Body of pancreas (tissue), 4 donors: ENCODE measurements at regions not wholly inside any gene's neighbourhood (a gene's known extent, or its start where the extent isn't known, plus 50 kb on each side); places are given as distances from the start of the nearest gene placed in this dataset.

ENCODE experiments used
- ATAC-seq: fragments of 150-250 bp; one replicate; pipeline ENCODE4 v1.9.1; 2016
- DNase-seq, 4 donors: peaks; one replicate each; pipeline ENCODE4 v3.0.0-alpha.2; 2019
- H3K27ac ChIP-seq, 4 donors: fragments of 200-600 bp; sonication (generic); 1 replicate in 3 of 4; 2 replicates in 1 of 4; pipeline versions ENCODE4 v1.5.1 to v1.6.1; 2016 to 2019; ENCODE audit warnings: mild to moderate bottlenecking in 1 of 4, mixed read lengths in 1 of 4, moderate library complexity in 1 of 4
- H3K27me3 ChIP-seq, 2 donors: fragments of 200-600 bp; sonication (generic); one replicate each; pipeline ENCODE4 v1.6.0; 2016; ENCODE audit warnings: mild to moderate bottlenecking in 1 of 2
- H3K36me3 ChIP-seq, 2 donors: fragments of 200-600 bp; sonication (generic); replicated peaks in 1 of 2; 2 replicates each; pipeline ENCODE4 v1.5.1; 2016; ENCODE audit warnings: low read depth in 2 of 2; ENCODE audit not compliant: insufficient read depth in 1 of 2
- H3K4me1 ChIP-seq: fragments of 200-600 bp; sonication (generic); one replicate; pipeline ENCODE4 v1.6.0; 2016
- H3K4me3 ChIP-seq, 2 donors: fragments of 200-600 bp; sonication (generic); 1 replicate in 1 of 2; 2 replicates in 1 of 2; pipeline ENCODE4 v1.5.1; 2016 to 2019
- H3K9me3 ChIP-seq, 3 donors: fragments of 200-600 bp; sonication (generic); 1 replicate in 2 of 3; 2 replicates in 1 of 3; pipeline ENCODE4 v1.5.1; 2016
- POLR2A ChIP-seq, 3 donors: fragments of 450-650 bp; IDR thresholded peaks; one replicate each; pipeline ENCODE4 v1.6.1; 2016; ENCODE audit warnings: antibody characterized with exemption in 3 of 3, mild to moderate bottlenecking in 2 of 3
- WGBS, 2 donors: methylation state at CpG; one replicate each; pipeline ENCODE4 v1.1.5; 2017; 5-methylcytosine and 5-hydroxymethylcytosine counted together
- intact Hi-C: fragments of 100-400 bp; cut with DNase I; formaldehyde crosslinking; loops from one replicate; pipeline ENCODE4 v1.15.1; 2023
- TF ChIP-seq, protein P1 (sequence below), 7 experiments: fragments of 450-650 bp in 4 of 7; fragments of 200-600 bp in 3 of 7; sonication (generic) in 3 of 7; IDR thresholded peaks; one replicate each; pipeline ENCODE4 v1.5.1; 2016 to 2019; ENCODE audit warnings: antibody characterized with exemption in 7 of 7

DNA sequence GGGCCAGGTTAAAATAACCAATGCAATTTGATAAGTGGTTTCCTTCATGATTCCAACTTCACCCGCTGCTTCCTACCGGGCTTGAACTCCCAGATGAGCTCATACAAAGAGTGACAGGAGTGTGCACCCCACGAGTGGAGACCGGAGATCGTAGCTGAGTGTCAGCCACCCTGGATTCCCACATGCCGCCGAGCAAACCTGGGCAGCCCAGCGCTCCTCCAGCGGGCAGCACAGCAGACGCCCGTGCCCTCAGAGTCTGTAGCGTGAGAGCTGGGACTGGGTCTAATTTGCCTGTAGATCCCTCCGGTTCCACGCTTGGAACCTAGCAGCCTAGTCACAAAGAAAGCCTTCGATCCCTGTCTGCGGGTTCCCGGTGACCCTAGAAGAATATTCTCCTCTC is 476.1 kb upstream of the MGMT start:
- WGBS, 2 donors: 86 to 88% methylated on average over 9 to 17 of the region's 17 CpGs
- H3K36me3 ChIP-seq: no peaks in the 10 kb centered on the region
- no peaks in the 10 kb centered on the region for H3K27me3 ChIP-seq
- no peaks in the 10 kb centered on the region for H3K9me3 ChIP-seq
- TF ChIP-seq, protein P1, sequence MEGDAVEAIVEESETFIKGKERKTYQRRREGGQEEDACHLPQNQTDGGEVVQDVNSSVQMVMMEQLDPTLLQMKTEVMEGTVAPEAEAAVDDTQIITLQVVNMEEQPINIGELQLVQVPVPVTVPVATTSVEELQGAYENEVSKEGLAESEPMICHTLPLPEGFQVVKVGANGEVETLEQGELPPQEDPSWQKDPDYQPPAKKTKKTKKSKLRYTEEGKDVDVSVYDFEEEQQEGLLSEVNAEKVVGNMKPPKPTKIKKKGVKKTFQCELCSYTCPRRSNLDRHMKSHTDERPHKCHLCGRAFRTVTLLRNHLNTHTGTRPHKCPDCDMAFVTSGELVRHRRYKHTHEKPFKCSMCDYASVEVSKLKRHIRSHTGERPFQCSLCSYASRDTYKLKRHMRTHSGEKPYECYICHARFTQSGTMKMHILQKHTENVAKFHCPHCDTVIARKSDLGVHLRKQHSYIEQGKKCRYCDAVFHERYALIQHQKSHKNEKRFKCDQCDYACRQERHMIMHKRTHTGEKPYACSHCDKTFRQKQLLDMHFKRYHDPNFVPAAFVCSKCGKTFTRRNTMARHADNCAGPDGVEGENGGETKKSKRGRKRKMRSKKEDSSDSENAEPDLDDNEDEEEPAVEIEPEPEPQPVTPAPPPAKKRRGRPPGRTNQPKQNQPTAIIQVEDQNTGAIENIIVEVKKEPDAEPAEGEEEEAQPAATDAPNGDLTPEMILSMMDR (IDR thresholded peaks at IDR 0.05): no peak
- TF ChIP-seq POLR2A (IDR thresholded peaks at IDR 0.05): no peak
- no peak for DNase-seq
- no peak for ATAC-seq
- no peak overlapping the region for H3K4me3 ChIP-seq
- no peaks in the 10 kb centered on the region for H3K4me1 ChIP-seq
- no peak overlapping the region for H3K27ac ChIP-seq
- intact Hi-C loops: no loop called here

- WGBS, 2 donors: 52 to 56% methylated on average over 4 to 5 of the region's 5 CpGs
- H3K27ac ChIP-seq: no peak overlapping the region
- no peak overlapping the region for H3K4me3 ChIP-seq
- no peaks in the 10 kb centered on the region for H3K9me3 ChIP-seq
- H3K36me3 ChIP-seq: no peaks in the 10 kb centered on the region
- H3K4me1 ChIP-seq: no peaks in the 10 kb centered on the region
- intact Hi-C loops: no loop called here
- H3K27me3 ChIP-seq: no peaks in the 10 kb centered on the region
- TF ChIP-seq, protein P1 (IDR thresholded peaks at IDR 0.05): no peak
- no peak for TF ChIP-seq POLR2A (IDR thresholded peaks at IDR 0.05)
- ATAC-seq: no peak
- DNase-seq: no peak
These were observed 474.3 kb upstream of the MGMT start for GRCh38 chr10:128992770-128993169.

DNA sequence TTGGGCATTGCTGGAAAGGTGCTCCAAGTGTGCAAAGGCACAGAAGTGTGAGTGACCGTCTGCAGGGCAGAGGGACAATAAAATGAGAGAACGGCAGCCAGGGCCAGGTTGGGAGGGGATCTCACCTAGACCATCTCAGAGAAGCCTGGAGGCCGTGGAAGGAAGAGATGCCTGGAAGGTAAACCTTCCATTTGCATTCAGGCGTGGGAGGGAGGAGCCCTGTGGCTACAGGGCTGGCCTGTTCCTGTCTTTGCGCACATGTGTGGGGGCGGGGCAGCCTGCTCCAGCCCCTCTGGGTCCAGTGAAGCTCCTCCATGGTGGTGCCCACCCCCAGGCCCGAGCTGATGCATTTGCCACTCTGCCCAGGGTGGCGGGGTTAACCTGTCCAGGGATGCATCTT is 473.6 kb upstream of the MGMT start:
- WGBS, 2 donors: 68 to 69% methylated on average over 8 of the region's 8 CpGs
- no peak for ATAC-seq

GRCh38 chr10:128993911-128994538 is 473.0 kb upstream of the MGMT start:
- 49 to 81% methylated on average over 6 to 8 of the region's 8 CpGs for WGBS, 2 donors
- TF ChIP-seq, protein P1 (IDR thresholded peaks at IDR 0.05): no peak
- TF ChIP-seq POLR2A (IDR thresholded peaks at IDR 0.05): no peak

More for the DNA sequence above, 473.6 kb upstream of the MGMT start:
- DNase-seq: no peak
- TF ChIP-seq, protein P1 (IDR thresholded peaks at IDR 0.05): no peak
- TF ChIP-seq POLR2A (IDR thresholded peaks at IDR 0.05): no peak
- no peaks in the 10 kb centered on the region for H3K9me3 ChIP-seq
- no peaks in the 10 kb centered on the region for H3K36me3 ChIP-seq
- intact Hi-C loops: no loop called here
- H3K27me3 ChIP-seq: no peaks in the 10 kb centered on the region
- H3K27ac ChIP-seq: no peak overlapping the region
- H3K4me1 ChIP-seq: no peaks in the 10 kb centered on the region
- no peak overlapping the region for H3K4me3 ChIP-seq

DNA sequence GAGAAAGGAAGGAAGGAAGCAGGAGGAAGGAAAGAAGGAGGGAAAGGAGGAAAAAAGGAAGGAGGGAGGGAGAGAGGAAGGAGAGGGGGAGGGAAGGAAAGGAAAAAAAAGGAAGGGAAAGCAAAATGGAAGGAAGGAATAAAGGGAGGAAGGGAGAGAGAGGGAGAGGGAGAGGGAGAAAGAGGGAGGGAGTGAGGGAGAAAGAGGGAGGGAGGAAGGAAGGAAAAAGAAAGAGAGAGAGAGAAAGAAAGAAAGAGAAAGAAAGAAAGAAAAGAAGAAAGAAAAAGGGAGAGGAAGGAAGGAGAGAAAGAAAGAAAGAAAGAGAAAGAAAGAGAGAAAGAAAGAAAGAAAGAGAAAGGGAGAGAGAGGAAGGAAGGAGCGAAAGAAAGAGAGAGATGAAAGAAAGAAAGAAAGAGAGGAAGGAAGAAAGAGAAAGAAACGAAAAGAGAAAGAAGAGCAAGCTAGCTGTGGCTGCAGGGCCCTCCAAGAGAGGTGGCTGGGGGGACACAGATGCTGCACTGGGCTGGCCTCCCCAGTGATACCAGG is 472.4 kb upstream of the MGMT start:
- no peaks in the 10 kb centered on the region for H3K27me3 ChIP-seq
- H3K4me3 ChIP-seq: no peak overlapping the region
- 79 to 81% methylated on average over 2 of the region's 2 CpGs for WGBS, 2 donors
- TF ChIP-seq, protein P1 (IDR thresholded peaks at IDR 0.05): no peak
- no peak for TF ChIP-seq POLR2A (IDR thresholded peaks at IDR 0.05)
- no peak for ATAC-seq
- no peaks in the 10 kb centered on the region for H3K4me1 ChIP-seq
- H3K36me3 ChIP-seq: no peaks in the 10 kb centered on the region
- no peak for DNase-seq
- no peak overlapping the region for H3K27ac ChIP-seq
- H3K9me3 ChIP-seq: no peaks in the 10 kb centered on the region
- intact Hi-C loops: no loop called here

More at GRCh38 chr10:128993911-128994538, 473.0 kb upstream of the MGMT start:
- Histone ChIP-seq H3K27ac (no peak overlapping the region), H3K4me1 (no peaks in the 10 kb centered on the region), H3K36me3 (no peaks in the 10 kb centered on the region), H3K27me3 (no peaks in the 10 kb centered on the region), H3K9me3 (no peaks in the 10 kb centered on the region), H3K4me3 (no peak overlapping the region)
- intact Hi-C loops: no loop called here
- DNase-seq (no peak), ATAC-seq (no peak)
